Fibroblast of mammary gland (primary cell): ENCODE measurements at regions not wholly inside any gene's neighbourhood (a gene's known extent, or its start where the extent isn't known, plus 50 kb on each side); places are given as distances from the start of the nearest gene placed in this dataset.

Experiments used
- DNase-seq: peaks from one replicate; pipeline ENCODE4 v3.0.0-alpha.2; 2010; ENCODE audit warnings: low read depth
- H3K4me3 ChIP-seq: 2 replicates; pipeline ENCODE4 v1.5.1; 2011; ENCODE audit warnings: low read depth, mild to moderate bottlenecking, low read length, moderate library complexity; ENCODE audit not compliant: control insufficient read depth
- TF ChIP-seq, protein P1 (sequence below): conservative IDR thresholded peaks from 2 replicates; pipeline ENCODE4 v1.5.1; 2011; ENCODE audit warnings: low read depth, low read length, inconsistent platforms; ENCODE audit not compliant: control insufficient read depth, insufficient read depth

DNA sequence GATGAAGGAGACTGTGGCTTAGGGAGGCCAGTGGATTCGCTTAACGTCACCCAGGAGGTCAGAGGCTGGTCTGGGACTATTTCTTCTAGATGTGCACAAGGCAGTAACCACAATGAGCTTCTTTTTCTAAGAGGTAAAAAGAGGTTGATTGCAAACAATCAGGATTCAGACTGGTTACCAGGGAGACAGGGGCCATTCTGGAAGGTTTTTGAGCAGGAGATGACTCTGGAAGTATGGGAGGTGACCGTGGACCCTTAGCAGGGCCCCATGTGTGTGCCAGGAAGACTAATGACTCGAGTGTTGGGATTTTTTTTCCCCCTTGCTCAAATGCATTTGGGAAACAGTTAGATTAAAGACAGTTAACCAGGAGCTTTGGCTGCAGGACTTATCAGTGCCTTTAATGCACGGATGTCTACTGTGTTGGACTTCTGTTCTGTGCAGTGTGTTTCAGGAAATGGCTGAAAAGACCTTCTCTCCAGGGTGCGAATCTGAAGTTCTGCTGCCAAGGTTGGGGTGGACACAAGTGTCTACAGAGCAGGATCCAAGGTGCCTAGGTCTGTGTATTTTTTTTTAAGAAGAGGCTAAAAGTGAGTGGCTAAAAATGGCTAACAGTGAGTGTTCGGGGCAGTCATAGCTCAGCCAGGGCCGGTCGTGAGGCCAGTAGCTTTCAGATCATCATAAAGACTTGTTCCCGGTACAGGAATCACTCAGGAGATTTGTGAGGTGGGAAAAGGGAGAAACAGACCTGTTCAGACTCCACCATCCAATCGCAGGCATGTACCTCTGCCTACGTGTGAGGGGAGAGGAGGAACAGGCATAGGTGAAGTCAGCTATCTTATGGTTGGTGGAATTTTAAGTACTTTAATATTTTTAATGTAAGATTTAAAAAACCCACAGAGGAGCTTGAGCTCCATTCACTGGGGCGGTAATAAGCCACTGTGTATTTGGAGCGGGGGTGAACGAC is 82.3 kb upstream of the CIBAR2 start:
- TF ChIP-seq, protein P1, sequence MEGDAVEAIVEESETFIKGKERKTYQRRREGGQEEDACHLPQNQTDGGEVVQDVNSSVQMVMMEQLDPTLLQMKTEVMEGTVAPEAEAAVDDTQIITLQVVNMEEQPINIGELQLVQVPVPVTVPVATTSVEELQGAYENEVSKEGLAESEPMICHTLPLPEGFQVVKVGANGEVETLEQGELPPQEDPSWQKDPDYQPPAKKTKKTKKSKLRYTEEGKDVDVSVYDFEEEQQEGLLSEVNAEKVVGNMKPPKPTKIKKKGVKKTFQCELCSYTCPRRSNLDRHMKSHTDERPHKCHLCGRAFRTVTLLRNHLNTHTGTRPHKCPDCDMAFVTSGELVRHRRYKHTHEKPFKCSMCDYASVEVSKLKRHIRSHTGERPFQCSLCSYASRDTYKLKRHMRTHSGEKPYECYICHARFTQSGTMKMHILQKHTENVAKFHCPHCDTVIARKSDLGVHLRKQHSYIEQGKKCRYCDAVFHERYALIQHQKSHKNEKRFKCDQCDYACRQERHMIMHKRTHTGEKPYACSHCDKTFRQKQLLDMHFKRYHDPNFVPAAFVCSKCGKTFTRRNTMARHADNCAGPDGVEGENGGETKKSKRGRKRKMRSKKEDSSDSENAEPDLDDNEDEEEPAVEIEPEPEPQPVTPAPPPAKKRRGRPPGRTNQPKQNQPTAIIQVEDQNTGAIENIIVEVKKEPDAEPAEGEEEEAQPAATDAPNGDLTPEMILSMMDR: no peak
- H3K4me3 ChIP-seq: no peak overlapping the region
- DNase-seq: no peak

DNA sequence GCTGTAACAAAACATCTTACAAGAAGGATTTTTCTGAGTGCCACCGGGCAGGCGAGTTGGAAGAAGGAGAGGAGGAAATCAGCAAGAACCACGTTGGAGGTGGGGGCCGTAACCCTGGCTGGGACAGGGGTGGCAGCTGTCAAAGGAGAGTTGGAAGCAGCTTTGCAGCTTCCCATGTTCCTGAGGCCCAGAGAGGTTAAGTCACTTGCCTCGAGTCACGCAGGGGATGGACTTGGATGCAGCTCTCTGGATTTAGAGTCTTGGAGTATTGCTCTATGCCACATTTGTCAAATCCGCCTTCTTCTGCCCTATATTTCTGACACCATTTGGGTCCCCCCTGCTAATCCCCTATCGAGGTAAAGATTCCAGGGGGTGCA is 83.0 kb upstream of the CIBAR2 start:
- no peak for DNase-seq
- TF ChIP-seq, protein P1: no peak
- no peak overlapping the region for H3K4me3 ChIP-seq

DNA sequence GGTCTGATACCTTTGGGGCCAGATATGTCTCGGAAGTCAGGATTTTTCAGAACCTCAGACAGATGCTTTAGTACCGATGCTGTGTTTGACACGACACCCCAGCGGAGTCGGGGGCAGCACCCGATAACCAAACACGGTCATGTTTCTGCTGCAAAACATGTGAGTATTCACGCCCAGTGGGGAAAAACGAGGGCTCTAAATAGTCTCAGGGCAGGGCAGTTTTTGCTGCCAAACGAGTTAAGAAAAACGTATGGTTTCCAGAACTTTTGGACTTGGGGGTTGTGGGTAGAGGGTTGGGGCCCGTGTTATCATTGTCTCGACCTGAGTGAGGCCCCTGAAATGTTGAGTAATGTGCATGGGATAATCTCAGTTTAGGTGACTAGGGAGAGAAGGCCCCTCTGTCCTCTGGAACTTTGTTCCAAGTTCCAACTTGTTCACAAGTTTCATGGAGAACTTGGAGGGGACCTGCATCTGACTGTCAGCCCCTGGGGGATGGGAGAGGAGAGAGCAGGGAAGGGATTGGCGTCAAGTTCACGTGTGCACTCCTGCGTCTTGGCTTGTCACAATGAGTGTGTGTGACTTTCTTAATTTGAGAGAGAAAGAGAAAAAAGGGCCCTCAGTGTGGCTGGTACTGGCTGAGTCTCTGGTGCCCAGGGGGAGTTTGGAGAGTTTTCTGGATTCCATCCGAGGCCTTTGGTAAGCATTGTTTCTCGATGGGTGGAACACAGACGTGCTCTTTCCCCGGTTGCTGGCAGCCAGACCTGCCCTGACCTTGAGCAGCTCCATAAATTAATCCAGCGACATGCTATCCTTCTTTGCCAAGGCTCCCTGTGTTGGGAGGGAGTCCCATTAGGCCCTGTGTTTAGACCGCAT is 83.9 kb upstream of the CIBAR2 start:
- TF ChIP-seq, protein P1: no peak
- no peak overlapping the region for H3K4me3 ChIP-seq
- no peak for DNase-seq

DNA sequence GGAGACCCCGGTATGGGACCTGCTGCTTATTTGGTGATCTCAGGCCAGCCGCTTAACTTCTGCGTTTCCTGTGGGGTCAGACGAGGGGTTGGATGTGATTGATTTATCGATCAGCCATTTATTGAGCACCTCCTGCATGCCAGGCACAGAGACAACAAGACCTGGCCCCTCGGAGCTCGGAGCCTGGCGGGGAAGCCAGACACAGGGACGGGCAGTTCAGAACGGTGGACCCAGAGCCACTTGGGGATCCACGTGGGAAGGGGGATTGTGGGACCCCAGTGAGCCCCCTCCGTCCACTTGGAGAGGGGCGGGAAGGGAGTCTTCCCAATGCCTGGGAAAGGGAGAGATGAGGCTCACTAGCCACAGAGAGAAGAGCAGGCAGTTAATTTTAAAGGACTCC is 84.7 kb upstream of the CIBAR2 start:
- DNase-seq: no peak
- no peak overlapping the region for H3K4me3 ChIP-seq
- TF ChIP-seq, protein P1: no peak

DNA sequence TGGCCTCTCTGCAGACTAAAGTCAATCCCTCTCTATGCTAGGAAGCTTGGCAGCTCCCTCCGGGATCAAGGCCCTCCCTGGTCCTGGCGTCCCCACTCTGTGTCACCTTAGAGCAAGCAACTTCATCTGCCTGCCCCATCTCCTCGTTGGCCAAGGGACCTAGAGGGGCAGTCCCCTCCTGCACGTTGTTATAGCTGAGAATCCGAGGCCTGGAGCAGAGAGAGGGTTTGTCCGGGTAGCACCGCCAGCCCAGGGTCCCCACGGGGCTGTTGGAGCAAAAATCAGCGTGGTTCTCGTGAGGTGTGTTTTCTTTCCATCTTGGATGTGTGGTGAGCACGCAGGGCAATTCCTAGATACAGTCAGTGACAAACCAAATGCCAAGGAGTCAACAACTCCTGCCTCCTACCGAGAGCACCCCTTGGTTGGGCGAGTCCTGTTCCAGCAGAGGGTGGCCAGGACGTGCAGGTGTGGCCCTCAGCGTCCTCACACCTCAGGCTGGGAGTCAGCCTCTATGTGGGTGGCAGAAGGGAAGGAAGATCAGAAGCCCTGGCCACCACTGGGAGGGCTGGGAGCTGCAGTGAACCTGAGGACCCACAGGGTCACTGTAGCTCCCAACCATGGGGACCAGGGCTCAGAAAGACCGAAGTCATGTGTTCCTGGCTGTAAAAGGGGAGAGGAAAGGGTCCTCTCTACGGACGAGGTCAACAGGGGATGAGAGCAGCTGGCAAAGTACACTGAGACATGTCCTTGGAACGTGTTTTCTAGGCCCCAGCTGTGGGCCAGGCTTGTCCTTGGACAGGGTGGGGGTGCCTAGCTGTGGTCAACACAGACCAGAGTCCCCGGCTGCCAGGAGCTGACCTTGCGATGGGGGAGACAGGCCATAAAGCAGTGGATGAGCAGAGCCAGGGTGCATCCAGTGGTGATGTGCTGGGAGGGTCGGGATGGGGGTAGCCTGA is 85.6 kb upstream of the CIBAR2 start:
- no peak for DNase-seq
- TF ChIP-seq, protein P1: no peak
- H3K4me3 ChIP-seq: no peak overlapping the region
